ENCODE measurements at regions not wholly inside any gene's neighbourhood (a gene's known extent, or its start where the extent isn't known, plus 50 kb on each side); places are given as distances from the start of the nearest gene placed in this dataset.

DNA sequence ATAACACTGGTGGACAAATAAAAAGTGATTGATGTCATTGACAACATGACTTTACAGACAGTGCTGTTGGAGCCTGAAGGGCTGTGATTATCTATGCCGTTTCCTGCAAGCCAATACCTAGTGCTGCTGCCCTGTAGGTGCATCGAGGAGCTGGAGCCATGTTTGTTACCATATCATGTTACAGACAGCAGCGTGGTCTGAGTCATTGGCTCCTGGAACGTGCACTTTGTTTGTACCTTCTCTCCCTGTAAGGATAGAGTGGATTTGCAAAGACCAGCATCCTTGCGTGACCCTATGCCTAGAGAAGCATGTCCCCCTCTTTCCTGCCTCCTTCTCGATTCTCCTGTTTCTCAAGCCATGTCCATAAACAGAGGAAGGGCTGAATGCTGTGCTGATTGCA is 597.2 kb downstream of the TYW1 start:
- TF ChIP-seq POLR2AphosphoS5 (IDR thresholded peaks at IDR 0.05; ENCODE audit: low read depth, low read length) (no peak), TAF1 (IDR thresholded peaks at IDR 0.05; ENCODE audit: borderline replicate concordance, insufficient read depth, low read length) (no peak), SIN3A (IDR thresholded peaks at IDR 0.05; ENCODE audit: borderline replicate concordance, insufficient read depth, low read length) (no peak), FOXP2 (optimal IDR thresholded peaks at IDR 0.05; ENCODE audit: borderline replicate concordance, extremely low read depth, extremely low read length, insufficient read depth) (no peak)
- TF ChIP-seq, protein P1, sequence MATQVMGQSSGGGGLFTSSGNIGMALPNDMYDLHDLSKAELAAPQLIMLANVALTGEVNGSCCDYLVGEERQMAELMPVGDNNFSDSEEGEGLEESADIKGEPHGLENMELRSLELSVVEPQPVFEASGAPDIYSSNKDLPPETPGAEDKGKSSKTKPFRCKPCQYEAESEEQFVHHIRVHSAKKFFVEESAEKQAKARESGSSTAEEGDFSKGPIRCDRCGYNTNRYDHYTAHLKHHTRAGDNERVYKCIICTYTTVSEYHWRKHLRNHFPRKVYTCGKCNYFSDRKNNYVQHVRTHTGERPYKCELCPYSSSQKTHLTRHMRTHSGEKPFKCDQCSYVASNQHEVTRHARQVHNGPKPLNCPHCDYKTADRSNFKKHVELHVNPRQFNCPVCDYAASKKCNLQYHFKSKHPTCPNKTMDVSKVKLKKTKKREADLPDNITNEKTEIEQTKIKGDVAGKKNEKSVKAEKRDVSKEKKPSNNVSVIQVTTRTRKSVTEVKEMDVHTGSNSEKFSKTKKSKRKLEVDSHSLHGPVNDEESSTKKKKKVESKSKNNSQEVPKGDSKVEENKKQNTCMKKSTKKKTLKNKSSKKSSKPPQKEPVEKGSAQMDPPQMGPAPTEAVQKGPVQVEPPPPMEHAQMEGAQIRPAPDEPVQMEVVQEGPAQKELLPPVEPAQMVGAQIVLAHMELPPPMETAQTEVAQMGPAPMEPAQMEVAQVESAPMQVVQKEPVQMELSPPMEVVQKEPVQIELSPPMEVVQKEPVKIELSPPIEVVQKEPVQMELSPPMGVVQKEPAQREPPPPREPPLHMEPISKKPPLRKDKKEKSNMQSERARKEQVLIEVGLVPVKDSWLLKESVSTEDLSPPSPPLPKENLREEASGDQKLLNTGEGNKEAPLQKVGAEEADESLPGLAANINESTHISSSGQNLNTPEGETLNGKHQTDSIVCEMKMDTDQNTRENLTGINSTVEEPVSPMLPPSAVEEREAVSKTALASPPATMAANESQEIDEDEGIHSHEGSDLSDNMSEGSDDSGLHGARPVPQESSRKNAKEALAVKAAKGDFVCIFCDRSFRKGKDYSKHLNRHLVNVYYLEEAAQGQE (IDR thresholded peaks at IDR 0.05; ENCODE audit: insufficient read depth in 1 of 2, low read depth in 2 of 2, low read length in 2 of 2) = no peak

Data from PFSK-1 (cell line).